Skin epidermis (tissue), 12 donors: ENCODE measurements at regions not wholly inside any gene's neighbourhood (a gene's known extent, or its start where the extent isn't known, plus 50 kb on each side); places are given as distances from the start of the nearest gene placed in this dataset.

Source experiments
- H3K27ac ChIP-seq, 21 experiments: fragments of 200-600 bp; sonication (generic) in 11 of 21; one replicate each; pipeline ENCODE4 v1.5.0; 2020; ENCODE audit warnings: mild to moderate bottlenecking in 3 of 21, inconsistent platforms in 2 of 21, moderate library complexity in 2 of 21
- H3K4me3 ChIP-seq, 7 experiments: fragments of 200-600 bp; sonication (generic) in 2 of 7; one replicate each; pipeline ENCODE4 v1.5.0; 2020; ENCODE audit warnings: inconsistent platforms in 2 of 7, mild to moderate bottlenecking in 2 of 7, moderate library complexity in 1 of 7

- peak overlapping the region in 1 of 21 experiments; percentile 19 for H3K27ac ChIP-seq
- no peak overlapping the region for H3K4me3 ChIP-seq
Observed at GRCh38 chr2:14303366-14304115, 329.0 kb upstream of the LRATD1 start.

- Histone ChIP-seq H3K4me3 (no peak overlapping the region), H3K27ac (no peak overlapping the region)
Observed at GRCh38 chr2:14304326-14304725, 328.2 kb upstream of the LRATD1 start.

- no peak overlapping the region for H3K4me3 ChIP-seq
- no peak overlapping the region for H3K27ac ChIP-seq
Observed at GRCh38 chr2:14306268-14306861, 326.2 kb upstream of the LRATD1 start.

GRCh38 chr2:14313341-14313740 lies 319.2 kb upstream of the LRATD1 start:
- Histone ChIP-seq H3K27ac (no peak overlapping the region), H3K4me3 (no peak overlapping the region)

- peak overlapping the region in 2 of 21 experiments; percentile 9 to 12 for H3K27ac ChIP-seq
- H3K4me3 ChIP-seq, result no peak overlapping the region
Observed at GRCh38 chr2:14316594-14316993, 315.9 kb upstream of the LRATD1 start.

- no peak overlapping the region for H3K27ac ChIP-seq
- no peak overlapping the region for H3K4me3 ChIP-seq
Observed at GRCh38 chr2:14321357-14321756, 311.2 kb upstream of the LRATD1 start.

- H3K4me3 ChIP-seq, result no peak overlapping the region
- no peak overlapping the region for H3K27ac ChIP-seq
Observed at GRCh38 chr2:14322306-14322705, 310.2 kb upstream of the LRATD1 start.

- Histone ChIP-seq H3K4me3 (no peak overlapping the region), H3K27ac (no peak overlapping the region)
Observed at GRCh38 chr2:14324308-14324707, 308.2 kb upstream of the LRATD1 start.

- no peak overlapping the region for H3K27ac ChIP-seq
- H3K4me3 ChIP-seq, result no peak overlapping the region
Observed at GRCh38 chr2:14330884-14331283, 301.6 kb upstream of the LRATD1 start.

- Histone ChIP-seq H3K27ac (no peak overlapping the region), H3K4me3 (no peak overlapping the region)
Observed at GRCh38 chr2:14336759-14337382, 295.6 kb upstream of the LRATD1 start.

GRCh38 chr2:14340703-14341102 lies 291.8 kb upstream of the LRATD1 start:
- Histone ChIP-seq H3K4me3 (no peak overlapping the region), H3K27ac (no peak overlapping the region)

GRCh38 chr2:14342313-14342712 lies 290.2 kb upstream of the LRATD1 start:
- Histone ChIP-seq H3K4me3 (no peak overlapping the region), H3K27ac (no peak overlapping the region)

- Histone ChIP-seq H3K4me3 (no peak overlapping the region), H3K27ac (no peak overlapping the region)
Observed at GRCh38 chr2:14344355-14344754, 288.2 kb upstream of the LRATD1 start.

GRCh38 chr2:14348247-14348646 lies 284.3 kb upstream of the LRATD1 start:
- Histone ChIP-seq H3K4me3 (no peak overlapping the region), H3K27ac (no peak overlapping the region)

- Histone ChIP-seq H3K4me3 (no peak overlapping the region), H3K27ac (no peak overlapping the region)
Observed at GRCh38 chr2:14350856-14351255, 281.7 kb upstream of the LRATD1 start.

GRCh38 chr2:14352067-14352466 lies 280.4 kb upstream of the LRATD1 start:
- H3K27ac ChIP-seq, result no peak overlapping the region
- no peak overlapping the region for H3K4me3 ChIP-seq

GRCh38 chr2:14354231-14354630 lies 278.3 kb upstream of the LRATD1 start:
- no peak overlapping the region for H3K27ac ChIP-seq
- H3K4me3 ChIP-seq, result no peak overlapping the region

- Histone ChIP-seq H3K27ac (no peak overlapping the region), H3K4me3 (no peak overlapping the region)
Observed at GRCh38 chr2:14355102-14355501, 277.4 kb upstream of the LRATD1 start.

- no peak overlapping the region for H3K4me3 ChIP-seq
- no peak overlapping the region for H3K27ac ChIP-seq
Observed at GRCh38 chr2:14358339-14358738, 274.2 kb upstream of the LRATD1 start.

GRCh38 chr2:14358774-14359173 lies 273.7 kb upstream of the LRATD1 start:
- no peak overlapping the region for H3K4me3 ChIP-seq
- no peak overlapping the region for H3K27ac ChIP-seq

- Histone ChIP-seq H3K27ac (no peak overlapping the region), H3K4me3 (no peak overlapping the region)
Observed at GRCh38 chr2:14363137-14363536, 269.4 kb upstream of the LRATD1 start.
